ENCODE measurements at regions not wholly inside any gene's neighbourhood (a gene's known extent, or its start where the extent isn't known, plus 50 kb on each side); places are given as distances from the start of the nearest gene placed in this dataset.

- TF ChIP-seq CTCF (IDR thresholded peaks at IDR 0.05; ENCODE audit: low read depth, low read length) (no peak), EZH2phosphoT487 (IDR thresholded peaks at IDR 0.05; ENCODE audit: low read depth) (no peak)
These were observed 296.0 kb upstream of the MGAT5 start for GRCh38 chr2:133957724-133958480.

Measured in OCI-LY3 (cell line).